Fibroblast of lung (primary cell): ENCODE measurements at regions not wholly inside any gene's neighbourhood (a gene's known extent, or its start where the extent isn't known, plus 50 kb on each side); places are given as distances from the start of the nearest gene placed in this dataset.

Experiments used
- DNase-seq, 2 donors: peaks; one replicate each; pipeline versions ENCODE4 v3.0.0 to v3.0.0-alpha.2; 2010; ENCODE audit warnings: low read depth in 2 of 2
- H2AFZ ChIP-seq: 2 replicates; pipeline ENCODE4 v1.5.1; 2012; ENCODE audit warnings: low read length, control low read depth, inconsistent platforms
- H3K27ac ChIP-seq: 2 replicates; pipeline ENCODE4 v1.5.1; 2011; ENCODE audit warnings: low read length, control low read depth; ENCODE audit not compliant: insufficient read depth
- H3K27me3 ChIP-seq: 2 replicates; pipeline ENCODE4 v1.5.1; 2011; ENCODE audit warnings: mild to moderate bottlenecking, low read length; ENCODE audit not compliant: control insufficient read depth, insufficient read depth
- H3K36me3 ChIP-seq: 2 replicates; pipeline ENCODE4 v1.5.1; 2011; ENCODE audit warnings: low read length; ENCODE audit not compliant: control insufficient read depth, insufficient read depth
- H3K4me1 ChIP-seq: 2 replicates; pipeline ENCODE4 v1.5.1; 2011; ENCODE audit warnings: low read length; ENCODE audit not compliant: control insufficient read depth, insufficient read depth; ENCODE audit errors: extremely low read depth
- H3K4me2 ChIP-seq: 2 replicates; pipeline ENCODE4 v1.5.1; 2011; ENCODE audit warnings: low read length, control low read depth; ENCODE audit not compliant: insufficient read depth; ENCODE audit errors: extremely low read depth
- H3K4me3 ChIP-seq, 4 experiments: fragments of 200-600 bp in 1 of 4; sonication (generic) in 1 of 4; replicated peaks in 1 of 4; 2 replicates each; pipeline ENCODE4 v1.5.1; 2011 to 2016; ENCODE audit warnings: low read length in 4 of 4, low read depth in 3 of 4, mild to moderate bottlenecking in 3 of 4, control low read depth in 2 of 4, inconsistent platforms in 1 of 4, mixed read lengths in 1 of 4; ENCODE audit not compliant: insufficient read depth in 1 of 4; ENCODE audit errors: control extremely low read depth in 1 of 4
- H3K79me2 ChIP-seq: 2 replicates; pipeline ENCODE4 v1.5.1; 2012; ENCODE audit warnings: mild to moderate bottlenecking, low read length, inconsistent platforms; ENCODE audit not compliant: control insufficient read depth, insufficient read depth
- H3K9ac ChIP-seq: 2 replicates; pipeline ENCODE4 v1.5.1; 2011; ENCODE audit warnings: mild to moderate bottlenecking, low read length, control low read depth; ENCODE audit not compliant: insufficient read depth
- H3K9me3 ChIP-seq: 2 replicates; pipeline ENCODE4 v1.5.1; 2012; ENCODE audit warnings: low read depth, low read length; ENCODE audit not compliant: control insufficient read depth, insufficient read depth
- H4K20me1 ChIP-seq: 2 replicates; pipeline ENCODE4 v1.5.1; 2011; ENCODE audit warnings: low read length; ENCODE audit not compliant: control insufficient read depth, insufficient read depth; ENCODE audit errors: extremely low read depth
- EZH2 ChIP-seq: IDR thresholded peaks from 2 replicates; pipeline ENCODE4 v1.5.1; 2012; ENCODE audit warnings: low read length, control low read depth, mild to moderate bottlenecking; ENCODE audit errors: missing control alignments
- TF ChIP-seq, protein P1 (sequence below), 2 donors: IDR thresholded peaks in 1 of 2; conservative IDR thresholded peaks in 1 of 2; 1 replicate in 1 of 2; 2 replicates in 1 of 2; pipeline ENCODE4 v1.5.1; 2011 to 2012; ENCODE audit warnings: low read length in 2 of 2, control low read depth in 1 of 2, inconsistent platforms in 1 of 2, low read depth in 1 of 2, mild to moderate bottlenecking in 1 of 2

DNA sequence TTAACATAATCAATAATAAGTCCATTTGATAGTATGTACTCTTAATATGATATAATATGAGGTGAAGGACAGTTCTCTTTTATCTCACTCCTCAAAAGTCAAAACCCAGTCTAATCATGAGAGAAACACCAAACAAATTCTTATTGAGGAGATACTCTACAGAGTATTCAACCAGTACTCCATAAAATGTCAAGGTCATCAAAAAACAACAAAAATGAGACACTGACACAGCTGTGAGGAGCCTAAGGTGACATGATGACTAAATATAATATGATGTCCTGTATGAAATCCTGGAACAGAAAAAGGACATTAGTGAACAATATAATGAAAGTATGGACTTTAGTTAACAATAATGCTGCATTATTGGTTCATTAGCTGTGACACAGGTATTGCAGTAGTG is 675.1 kb downstream of the HTR1B start:
- H3K79me2 ChIP-seq, result no peaks in the 10 kb centered on the region
- no peak overlapping the region for H3K27ac ChIP-seq
- no peak overlapping the region for H2AFZ ChIP-seq
- H3K4me2 ChIP-seq, result no peak overlapping the region
- no peaks in the 10 kb centered on the region for H3K4me1 ChIP-seq
- H3K9me3 ChIP-seq, result no peaks in the 10 kb centered on the region
- H3K9ac ChIP-seq, result no peak overlapping the region
- no peaks in the 10 kb centered on the region for H3K36me3 ChIP-seq
- H3K4me3 ChIP-seq, result no peak overlapping the region
- H3K27me3 ChIP-seq, result no peaks in the 10 kb centered on the region
- H4K20me1 ChIP-seq, result no peaks in the 10 kb centered on the region
- no peak for DNase-seq
- TF ChIP-seq, protein P1, sequence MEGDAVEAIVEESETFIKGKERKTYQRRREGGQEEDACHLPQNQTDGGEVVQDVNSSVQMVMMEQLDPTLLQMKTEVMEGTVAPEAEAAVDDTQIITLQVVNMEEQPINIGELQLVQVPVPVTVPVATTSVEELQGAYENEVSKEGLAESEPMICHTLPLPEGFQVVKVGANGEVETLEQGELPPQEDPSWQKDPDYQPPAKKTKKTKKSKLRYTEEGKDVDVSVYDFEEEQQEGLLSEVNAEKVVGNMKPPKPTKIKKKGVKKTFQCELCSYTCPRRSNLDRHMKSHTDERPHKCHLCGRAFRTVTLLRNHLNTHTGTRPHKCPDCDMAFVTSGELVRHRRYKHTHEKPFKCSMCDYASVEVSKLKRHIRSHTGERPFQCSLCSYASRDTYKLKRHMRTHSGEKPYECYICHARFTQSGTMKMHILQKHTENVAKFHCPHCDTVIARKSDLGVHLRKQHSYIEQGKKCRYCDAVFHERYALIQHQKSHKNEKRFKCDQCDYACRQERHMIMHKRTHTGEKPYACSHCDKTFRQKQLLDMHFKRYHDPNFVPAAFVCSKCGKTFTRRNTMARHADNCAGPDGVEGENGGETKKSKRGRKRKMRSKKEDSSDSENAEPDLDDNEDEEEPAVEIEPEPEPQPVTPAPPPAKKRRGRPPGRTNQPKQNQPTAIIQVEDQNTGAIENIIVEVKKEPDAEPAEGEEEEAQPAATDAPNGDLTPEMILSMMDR (conservative IDR thresholded peaks at IDR 0.05 in 1 of 2, IDR thresholded peaks at IDR 0.05 in 1 of 2; ENCODE audit: low read depth in 1 of 2, low read length in 2 of 2), result no peak
- TF ChIP-seq EZH2, result no peak

DNA sequence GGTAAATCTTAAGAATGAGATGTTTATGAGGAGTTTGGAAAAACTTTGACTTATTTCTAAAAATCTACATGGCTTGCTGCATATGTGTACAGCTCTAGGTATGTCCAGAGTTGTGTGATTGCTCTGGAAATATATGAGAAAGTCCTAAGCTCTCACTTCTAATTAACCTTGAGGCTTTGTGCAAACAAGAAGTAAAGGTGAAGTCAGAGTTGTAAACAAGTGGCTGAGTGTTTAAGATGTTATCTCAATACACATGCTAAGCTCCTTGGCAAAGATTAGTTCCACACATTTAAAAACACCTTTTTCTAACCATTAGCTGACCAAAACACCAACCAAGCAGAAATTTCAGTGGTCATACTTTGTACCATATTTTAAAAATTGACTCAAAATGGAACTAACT is 684.2 kb downstream of the HTR1B start:
- DNase-seq, result no peak
- no peaks in the 10 kb centered on the region for H3K27me3 ChIP-seq
- H3K79me2 ChIP-seq, result no peaks in the 10 kb centered on the region
- no peak overlapping the region for H3K4me2 ChIP-seq
- no peak overlapping the region for H3K4me3 ChIP-seq
- H4K20me1 ChIP-seq, result no peaks in the 10 kb centered on the region
- H3K36me3 ChIP-seq, result no peaks in the 10 kb centered on the region
- no peak for TF ChIP-seq EZH2
- TF ChIP-seq, protein P1 (conservative IDR thresholded peaks at IDR 0.05 in 1 of 2, IDR thresholded peaks at IDR 0.05 in 1 of 2; ENCODE audit: low read depth in 1 of 2, low read length in 2 of 2), result no peak
- no peak overlapping the region for H3K27ac ChIP-seq
- H3K9me3 ChIP-seq, result no peaks in the 10 kb centered on the region
- no peak overlapping the region for H3K9ac ChIP-seq
- H2AFZ ChIP-seq, result no peak overlapping the region
- H3K4me1 ChIP-seq, result no peaks in the 10 kb centered on the region

DNA sequence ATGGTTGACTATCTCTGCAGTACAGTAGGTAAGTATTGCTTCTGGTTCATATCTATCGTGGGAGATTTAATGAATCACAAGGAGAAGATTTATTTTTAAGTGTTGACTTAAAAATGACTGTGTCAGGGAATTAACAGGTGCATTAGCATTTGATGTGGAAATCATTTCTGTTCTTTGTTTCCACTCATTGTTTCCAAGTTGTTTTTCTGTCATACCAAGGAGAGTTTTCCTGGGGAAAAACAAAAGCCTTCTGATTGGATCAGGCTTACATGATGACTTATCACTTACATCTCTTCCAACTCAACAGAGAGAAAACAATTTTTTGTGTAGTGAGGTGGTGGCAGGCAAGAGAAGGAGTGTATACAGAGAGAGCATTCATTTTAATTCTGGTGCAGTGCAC is 686.4 kb downstream of the HTR1B start:
- H3K36me3 ChIP-seq, result no peaks in the 10 kb centered on the region
- H3K4me1 ChIP-seq, result no peaks in the 10 kb centered on the region
- H4K20me1 ChIP-seq, result no peaks in the 10 kb centered on the region
- H3K27me3 ChIP-seq, result no peaks in the 10 kb centered on the region
- no peak overlapping the region for H3K27ac ChIP-seq
- DNase-seq, result no peak
- H3K79me2 ChIP-seq, result no peaks in the 10 kb centered on the region
- H3K9me3 ChIP-seq, result no peaks in the 10 kb centered on the region
- H3K4me2 ChIP-seq, result no peak overlapping the region
- TF ChIP-seq, protein P1 (conservative IDR thresholded peaks at IDR 0.05 in 1 of 2, IDR thresholded peaks at IDR 0.05 in 1 of 2; ENCODE audit: low read depth in 1 of 2, low read length in 2 of 2), result no peak
- TF ChIP-seq EZH2, result no peak
- H3K9ac ChIP-seq, result no peak overlapping the region
- H2AFZ ChIP-seq, result no peak overlapping the region
- H3K4me3 ChIP-seq, result no peak overlapping the region
